ENCODE measurements at regions not wholly inside any gene's neighbourhood (a gene's known extent, or its start where the extent isn't known, plus 50 kb on each side); places are given as distances from the start of the nearest gene placed in this dataset.

DNA sequence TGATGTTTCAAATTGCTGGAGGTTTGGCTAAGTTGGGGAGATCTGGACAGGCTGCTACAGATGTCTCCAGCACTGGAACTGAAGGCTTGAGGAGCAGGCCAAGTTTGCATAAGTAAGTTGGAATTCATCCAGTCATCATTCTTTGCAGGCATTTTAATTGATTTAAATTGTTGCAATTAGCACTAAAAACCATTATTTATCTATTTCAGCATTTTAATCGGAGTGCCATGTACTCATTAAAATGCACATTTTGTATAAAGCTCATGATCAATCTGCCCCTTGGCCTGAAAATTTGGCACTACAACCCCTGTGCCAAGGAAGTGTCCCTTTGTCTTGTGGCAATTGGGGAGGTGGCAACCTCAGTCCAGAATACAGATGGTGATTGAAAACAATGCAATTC, 320.2 kb downstream of the MAT2B start:
- H2AFZ ChIP-seq (ENCODE audit: low read length): no peak overlapping the region
- no peak for TF ChIP-seq CTCF (IDR thresholded peaks at IDR 0.05; ENCODE audit: low read length)
- TF ChIP-seq EZH2 (IDR thresholded peaks at IDR 0.05; ENCODE audit: borderline replicate concordance, low read length): no peak

DNA sequence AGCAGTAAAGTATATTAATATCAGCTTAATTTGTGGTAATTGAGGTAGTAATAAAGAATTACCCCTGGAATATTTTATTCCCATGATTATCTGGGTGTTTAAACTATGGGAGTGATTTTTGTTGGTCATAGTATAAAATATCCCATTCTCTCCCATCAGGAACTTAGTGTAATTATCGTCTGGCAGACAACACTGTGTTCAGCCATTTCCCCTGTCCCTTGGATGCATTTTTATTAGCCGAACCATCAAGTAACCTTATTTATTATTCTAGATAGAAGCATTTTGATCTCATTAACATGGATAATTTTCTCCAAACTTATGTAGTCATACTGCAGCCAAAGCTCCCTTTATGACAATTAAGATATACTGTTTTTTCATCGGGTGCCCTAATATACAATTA, 320.8 kb downstream of the MAT2B start:
- H3K9ac ChIP-seq (ENCODE audit: low read length): no peak overlapping the region
- no peaks in the 10 kb centered on the region for H3K4me1 ChIP-seq (ENCODE audit: insufficient read depth, low read length, severe bottlenecking)
- no peak overlapping the region for H3K4me2 ChIP-seq (ENCODE audit: low read length)
- H3K9me2 ChIP-seq (ENCODE audit: low read depth, low read length): no peaks in the 10 kb centered on the region
- H3K79me2 ChIP-seq (ENCODE audit: insufficient read depth, low read length): no peaks in the 10 kb centered on the region
- no peaks in the 10 kb centered on the region for H3K36me3 ChIP-seq (ENCODE audit: insufficient read depth, low read length)
- H3K27ac ChIP-seq (ENCODE audit: low read depth, low read length, poor library complexity, severe bottlenecking): no peak overlapping the region
- H3K9me3 ChIP-seq (ENCODE audit: low read length): no peaks in the 10 kb centered on the region
- no peaks in the 10 kb centered on the region for H4K20me1 ChIP-seq (ENCODE audit: insufficient read depth, low read length)
- no peaks in the 10 kb centered on the region for H3F3A ChIP-seq (ENCODE audit: insufficient read depth, low read length)
- no peak overlapping the region for H3K4me3 ChIP-seq (ENCODE audit: low read depth, low read length, poor library complexity, severe bottlenecking)
- H3K27me3 ChIP-seq (ENCODE audit: insufficient read depth, low read length): no peaks in the 10 kb centered on the region
- no peak overlapping the region for H2AFZ ChIP-seq (ENCODE audit: low read length)
- TF ChIP-seq CTCF (IDR thresholded peaks at IDR 0.05; ENCODE audit: low read length) (no peak), EZH2 (IDR thresholded peaks at IDR 0.05; ENCODE audit: borderline replicate concordance, low read length) (no peak)

More for the DNA sequence above, 320.2 kb downstream of the MAT2B start:
- no peak overlapping the region for H3K9ac ChIP-seq (ENCODE audit: low read length)
- H3K4me2 ChIP-seq (ENCODE audit: low read length): no peak overlapping the region
- no peaks in the 10 kb centered on the region for H3K36me3 ChIP-seq (ENCODE audit: insufficient read depth, low read length)
- H3K27ac ChIP-seq (ENCODE audit: low read depth, low read length, poor library complexity, severe bottlenecking): no peak overlapping the region
- H3K4me1 ChIP-seq (ENCODE audit: insufficient read depth, low read length, severe bottlenecking): no peaks in the 10 kb centered on the region
- no peak overlapping the region for H3K4me3 ChIP-seq (ENCODE audit: low read depth, low read length, poor library complexity, severe bottlenecking)
- no peaks in the 10 kb centered on the region for H3K79me2 ChIP-seq (ENCODE audit: insufficient read depth, low read length)
- no peaks in the 10 kb centered on the region for H4K20me1 ChIP-seq (ENCODE audit: insufficient read depth, low read length)
- no peaks in the 10 kb centered on the region for H3F3A ChIP-seq (ENCODE audit: insufficient read depth, low read length)
- H3K27me3 ChIP-seq (ENCODE audit: insufficient read depth, low read length): no peaks in the 10 kb centered on the region
- H3K9me2 ChIP-seq (ENCODE audit: low read depth, low read length): no peaks in the 10 kb centered on the region
- H3K9me3 ChIP-seq (ENCODE audit: low read length): no peaks in the 10 kb centered on the region

GRCh38 chr5:163832155-163832554, 326.7 kb downstream of the MAT2B start:
- no peaks in the 10 kb centered on the region for H3K4me1 ChIP-seq (ENCODE audit: insufficient read depth, low read length, severe bottlenecking)
- H3K9me3 ChIP-seq (ENCODE audit: low read length): no peaks in the 10 kb centered on the region
- H3K27me3 ChIP-seq (ENCODE audit: insufficient read depth, low read length): no peaks in the 10 kb centered on the region
- no peaks in the 10 kb centered on the region for H3F3A ChIP-seq (ENCODE audit: insufficient read depth, low read length)
- no peak overlapping the region for H3K4me2 ChIP-seq (ENCODE audit: low read length)
- H3K36me3 ChIP-seq (ENCODE audit: insufficient read depth, low read length): no peaks in the 10 kb centered on the region
- no peak overlapping the region for H3K27ac ChIP-seq (ENCODE audit: low read depth, low read length, poor library complexity, severe bottlenecking)
- no peak overlapping the region for H3K4me3 ChIP-seq (ENCODE audit: low read depth, low read length, poor library complexity, severe bottlenecking)
- H3K9me2 ChIP-seq (ENCODE audit: low read depth, low read length): no peaks in the 10 kb centered on the region
- no peaks in the 10 kb centered on the region for H4K20me1 ChIP-seq (ENCODE audit: insufficient read depth, low read length)
- no peaks in the 10 kb centered on the region for H3K79me2 ChIP-seq (ENCODE audit: insufficient read depth, low read length)
- no peak for TF ChIP-seq CTCF (IDR thresholded peaks at IDR 0.05; ENCODE audit: low read length)
- no peak for TF ChIP-seq EZH2 (IDR thresholded peaks at IDR 0.05; ENCODE audit: borderline replicate concordance, low read length)
- no peak overlapping the region for H2AFZ ChIP-seq (ENCODE audit: low read length)
- no peak overlapping the region for H3K9ac ChIP-seq (ENCODE audit: low read length)
